Ishikawa (cell line): ENCODE measurements at regions not wholly inside any gene's neighbourhood (a gene's known extent, or its start where the extent isn't known, plus 50 kb on each side); places are given as distances from the start of the nearest gene placed in this dataset.

Source experiments
- CEBPB ChIP-seq: IDR thresholded peaks from 2 replicates; pipeline ENCODE4 v1.6.1; 2012
- CREB1 ChIP-seq: IDR thresholded peaks from 2 replicates; pipeline ENCODE4 v1.6.1; 2012; ENCODE audit warnings: low read depth
- EP300 ChIP-seq: IDR thresholded peaks from 2 replicates; pipeline ENCODE4 v1.6.1; 2012; ENCODE audit warnings: borderline replicate concordance
- FOXM1 ChIP-seq: IDR thresholded peaks from 2 replicates; pipeline ENCODE4 v1.6.1; 2012; ENCODE audit warnings: low read depth, borderline replicate concordance
- NFIC ChIP-seq: IDR thresholded peaks from 2 replicates; pipeline ENCODE4 v1.6.1; 2012
- RAD21 ChIP-seq: IDR thresholded peaks from 2 replicates; pipeline ENCODE4 v1.6.1; 2012; ENCODE audit warnings: low read depth
- TAF1 ChIP-seq: IDR thresholded peaks from 2 replicates; pipeline ENCODE4 v1.6.1; 2012; ENCODE audit warnings: low read depth, mild to moderate bottlenecking
- TCF12 ChIP-seq: IDR thresholded peaks from 2 replicates; pipeline ENCODE4 v1.6.1; 2012; ENCODE audit warnings: low read depth
- TEAD4 ChIP-seq: IDR thresholded peaks from 2 replicates; pipeline ENCODE4 v1.6.1; 2012
- YY1 ChIP-seq: IDR thresholded peaks from 2 replicates; pipeline ENCODE4 v1.6.1; 2012; ENCODE audit warnings: low read depth
- ZBTB7A ChIP-seq: IDR thresholded peaks from 2 replicates; pipeline ENCODE4 v1.6.1; 2012; ENCODE audit warnings: low read depth
- TF ChIP-seq, protein P1 (sequence below): IDR thresholded peaks from 2 replicates; pipeline ENCODE4 v1.6.1; 2012
- TF ChIP-seq, protein P2 (sequence below): IDR thresholded peaks from 2 replicates; pipeline ENCODE4 v1.6.1; 2012

DNA sequence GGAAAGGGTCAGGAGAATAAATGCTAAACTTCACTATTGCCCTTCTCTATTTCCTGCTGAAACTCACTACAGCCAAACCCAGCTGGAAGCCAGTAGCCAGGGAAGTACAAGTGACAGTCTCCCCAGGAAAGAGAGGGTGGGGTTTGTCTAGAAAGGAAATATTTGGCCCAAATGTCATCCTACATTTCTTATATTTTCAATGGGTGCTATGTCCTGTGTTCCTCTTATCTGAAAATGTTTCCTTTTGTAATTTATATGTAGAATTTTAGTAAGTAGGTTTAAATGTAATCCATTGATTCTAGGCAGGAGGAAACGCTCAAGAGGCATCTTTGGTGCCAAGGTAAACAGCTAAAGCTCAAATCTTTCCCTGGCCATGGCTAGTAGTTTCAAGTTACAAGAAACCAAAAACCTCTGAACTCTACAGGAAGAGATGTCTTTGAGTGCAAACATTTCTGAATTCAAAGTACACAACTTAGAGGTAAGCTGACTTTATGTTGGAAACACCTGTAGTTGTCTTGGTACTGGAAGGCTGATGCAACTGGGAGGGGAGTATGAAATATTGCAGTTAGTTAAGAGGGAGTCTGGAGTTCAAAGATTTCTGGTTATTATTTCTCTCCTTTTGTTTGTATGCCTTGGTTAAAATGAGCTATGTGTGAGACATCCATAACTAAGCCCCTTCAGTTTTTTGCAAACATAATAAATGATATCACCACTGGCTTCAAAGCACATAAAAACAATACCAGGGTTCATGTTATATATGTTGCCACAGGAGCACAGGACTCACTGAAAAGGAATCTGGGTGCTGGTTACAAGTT, 356.1 kb upstream of the ZC3H15 start:
- TF ChIP-seq CREB1 = no peak
- TF ChIP-seq, protein P1, sequence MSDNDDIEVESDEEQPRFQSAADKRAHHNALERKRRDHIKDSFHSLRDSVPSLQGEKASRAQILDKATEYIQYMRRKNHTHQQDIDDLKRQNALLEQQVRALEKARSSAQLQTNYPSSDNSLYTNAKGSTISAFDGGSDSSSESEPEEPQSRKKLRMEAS = no peak
- TF ChIP-seq TAF1 = no peak
- TF ChIP-seq TCF12 = no peak
- no peak for TF ChIP-seq YY1
- no peak for TF ChIP-seq RAD21
- TF ChIP-seq FOXM1 = no peak
- TF ChIP-seq TEAD4 = no peak
- 0 out of 2 replicates have a peak, but pooled peaks have one; percentile 15 for TF ChIP-seq EP300
- no peak for TF ChIP-seq CEBPB
- TF ChIP-seq NFIC = peak; percentile 81
- TF ChIP-seq, protein P2, sequence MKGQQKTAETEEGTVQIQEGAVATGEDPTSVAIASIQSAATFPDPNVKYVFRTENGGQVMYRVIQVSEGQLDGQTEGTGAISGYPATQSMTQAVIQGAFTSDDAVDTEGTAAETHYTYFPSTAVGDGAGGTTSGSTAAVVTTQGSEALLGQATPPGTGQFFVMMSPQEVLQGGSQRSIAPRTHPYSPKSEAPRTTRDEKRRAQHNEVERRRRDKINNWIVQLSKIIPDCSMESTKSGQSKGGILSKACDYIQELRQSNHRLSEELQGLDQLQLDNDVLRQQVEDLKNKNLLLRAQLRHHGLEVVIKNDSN = no peak
- TF ChIP-seq ZBTB7A = no peak
